ENCODE measurements at regions not wholly inside any gene's neighbourhood (a gene's known extent, or its start where the extent isn't known, plus 50 kb on each side); places are given as distances from the start of the nearest gene placed in this dataset.

DNA sequence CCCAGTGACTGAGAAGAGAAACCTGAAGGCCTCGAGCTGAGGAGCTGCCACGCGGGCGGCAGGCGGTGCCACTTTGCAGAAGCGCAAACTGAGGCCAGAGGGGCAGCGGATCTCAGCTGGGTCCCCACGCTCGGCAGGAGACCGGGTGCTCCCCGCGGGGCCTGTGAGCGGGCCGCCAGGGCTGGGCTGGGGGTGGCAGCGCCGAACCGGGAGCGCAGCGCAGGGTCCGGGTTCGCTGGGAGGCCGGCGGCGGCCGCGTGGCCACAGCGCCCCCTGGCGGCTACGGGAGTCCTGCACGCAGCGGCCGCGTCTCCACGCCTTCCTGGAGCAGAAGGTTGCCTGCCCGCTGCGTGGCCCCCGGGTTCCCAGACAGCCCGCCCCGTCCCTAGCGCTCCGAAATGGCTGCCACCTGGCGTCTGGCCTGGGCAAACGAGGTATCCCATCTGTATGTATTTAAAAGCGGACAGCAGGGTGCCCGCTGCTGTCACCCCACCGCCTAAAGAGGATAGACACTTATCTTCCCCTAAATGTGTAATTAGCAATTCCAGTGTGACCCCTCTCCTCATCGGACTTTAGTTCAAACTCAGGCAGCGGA lies 96.1 kb upstream of the CDH5 start (continued):
- TF ChIP-seq, protein P1, sequence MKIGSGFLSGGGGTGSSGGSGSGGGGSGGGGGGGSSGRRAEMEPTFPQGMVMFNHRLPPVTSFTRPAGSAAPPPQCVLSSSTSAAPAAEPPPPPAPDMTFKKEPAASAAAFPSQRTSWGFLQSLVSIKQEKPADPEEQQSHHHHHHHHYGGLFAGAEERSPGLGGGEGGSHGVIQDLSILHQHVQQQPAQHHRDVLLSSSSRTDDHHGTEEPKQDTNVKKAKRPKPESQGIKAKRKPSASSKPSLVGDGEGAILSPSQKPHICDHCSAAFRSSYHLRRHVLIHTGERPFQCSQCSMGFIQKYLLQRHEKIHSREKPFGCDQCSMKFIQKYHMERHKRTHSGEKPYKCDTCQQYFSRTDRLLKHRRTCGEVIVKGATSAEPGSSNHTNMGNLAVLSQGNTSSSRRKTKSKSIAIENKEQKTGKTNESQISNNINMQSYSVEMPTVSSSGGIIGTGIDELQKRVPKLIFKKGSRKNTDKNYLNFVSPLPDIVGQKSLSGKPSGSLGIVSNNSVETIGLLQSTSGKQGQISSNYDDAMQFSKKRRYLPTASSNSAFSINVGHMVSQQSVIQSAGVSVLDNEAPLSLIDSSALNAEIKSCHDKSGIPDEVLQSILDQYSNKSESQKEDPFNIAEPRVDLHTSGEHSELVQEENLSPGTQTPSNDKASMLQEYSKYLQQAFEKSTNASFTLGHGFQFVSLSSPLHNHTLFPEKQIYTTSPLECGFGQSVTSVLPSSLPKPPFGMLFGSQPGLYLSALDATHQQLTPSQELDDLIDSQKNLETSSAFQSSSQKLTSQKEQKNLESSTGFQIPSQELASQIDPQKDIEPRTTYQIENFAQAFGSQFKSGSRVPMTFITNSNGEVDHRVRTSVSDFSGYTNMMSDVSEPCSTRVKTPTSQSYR (CRISPR knock-in tag; IDR thresholded peaks at IDR 0.05; ENCODE audit: borderline replicate concordance), result no peak
- TF ChIP-seq MIXL1 (CRISPR knock-in tag; IDR thresholded peaks at IDR 0.05), result no peak
- no peak for TF ChIP-seq FOXC1 (CRISPR knock-in tag; IDR thresholded peaks at IDR 0.05; ENCODE audit: borderline replicate concordance)
- no peak for TF ChIP-seq SMAD3 (CRISPR knock-in tag; IDR thresholded peaks at IDR 0.05)
- no peak for TF ChIP-seq ZNF770 (CRISPR knock-in tag; IDR thresholded peaks at IDR 0.05)
- TF ChIP-seq, protein P2, sequence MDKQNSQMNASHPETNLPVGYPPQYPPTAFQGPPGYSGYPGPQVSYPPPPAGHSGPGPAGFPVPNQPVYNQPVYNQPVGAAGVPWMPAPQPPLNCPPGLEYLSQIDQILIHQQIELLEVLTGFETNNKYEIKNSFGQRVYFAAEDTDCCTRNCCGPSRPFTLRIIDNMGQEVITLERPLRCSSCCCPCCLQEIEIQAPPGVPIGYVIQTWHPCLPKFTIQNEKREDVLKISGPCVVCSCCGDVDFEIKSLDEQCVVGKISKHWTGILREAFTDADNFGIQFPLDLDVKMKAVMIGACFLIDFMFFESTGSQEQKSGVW (CRISPR knock-in tag; IDR thresholded peaks at IDR 0.05; ENCODE audit: borderline replicate concordance), result no peak
- 0 out of 2 replicates have a peak, but pooled peaks have one; percentile 31 for TF ChIP-seq ZNF790 (CRISPR knock-in tag; IDR thresholded peaks at IDR 0.05; ENCODE audit: borderline replicate concordance)
- TF ChIP-seq ZNF841 (CRISPR knock-in tag; IDR thresholded peaks at IDR 0.05; ENCODE audit: borderline replicate concordance), result no peak
- TF ChIP-seq ZNF607 (CRISPR knock-in tag; IDR thresholded peaks at IDR 0.05; ENCODE audit: borderline replicate concordance), result 0 out of 2 replicates have a peak, but pooled peaks have one; percentile 35
- TF ChIP-seq DNMT1 (CRISPR knock-in tag; IDR thresholded peaks at IDR 0.05), result peak; percentile 96
- TF ChIP-seq RORA (CRISPR knock-in tag; IDR thresholded peaks at IDR 0.05), result no peak
- no peak for TF ChIP-seq PHF21A (CRISPR knock-in tag; IDR thresholded peaks at IDR 0.05)
- peak; percentile 54; the same call in 1 of the 2 replicates for TF ChIP-seq ZNF263 (CRISPR knock-in tag; IDR thresholded peaks at IDR 0.05)
- TF ChIP-seq ZNF766 (CRISPR knock-in tag; IDR thresholded peaks at IDR 0.05; ENCODE audit: borderline replicate concordance), result peak; percentile 84; the same call in 1 of the 2 replicates
- no peak for TF ChIP-seq ZNF124 (CRISPR knock-in tag; IDR thresholded peaks at IDR 0.05)
- TF ChIP-seq, protein P3, sequence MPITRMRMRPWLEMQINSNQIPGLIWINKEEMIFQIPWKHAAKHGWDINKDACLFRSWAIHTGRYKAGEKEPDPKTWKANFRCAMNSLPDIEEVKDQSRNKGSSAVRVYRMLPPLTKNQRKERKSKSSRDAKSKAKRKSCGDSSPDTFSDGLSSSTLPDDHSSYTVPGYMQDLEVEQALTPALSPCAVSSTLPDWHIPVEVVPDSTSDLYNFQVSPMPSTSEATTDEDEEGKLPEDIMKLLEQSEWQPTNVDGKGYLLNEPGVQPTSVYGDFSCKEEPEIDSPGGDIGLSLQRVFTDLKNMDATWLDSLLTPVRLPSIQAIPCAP (CRISPR knock-in tag; IDR thresholded peaks at IDR 0.05; ENCODE audit: low read depth), result no peak
- no peak for TF ChIP-seq TEF (CRISPR knock-in tag; IDR thresholded peaks at IDR 0.05)
- TF ChIP-seq, protein P4, sequence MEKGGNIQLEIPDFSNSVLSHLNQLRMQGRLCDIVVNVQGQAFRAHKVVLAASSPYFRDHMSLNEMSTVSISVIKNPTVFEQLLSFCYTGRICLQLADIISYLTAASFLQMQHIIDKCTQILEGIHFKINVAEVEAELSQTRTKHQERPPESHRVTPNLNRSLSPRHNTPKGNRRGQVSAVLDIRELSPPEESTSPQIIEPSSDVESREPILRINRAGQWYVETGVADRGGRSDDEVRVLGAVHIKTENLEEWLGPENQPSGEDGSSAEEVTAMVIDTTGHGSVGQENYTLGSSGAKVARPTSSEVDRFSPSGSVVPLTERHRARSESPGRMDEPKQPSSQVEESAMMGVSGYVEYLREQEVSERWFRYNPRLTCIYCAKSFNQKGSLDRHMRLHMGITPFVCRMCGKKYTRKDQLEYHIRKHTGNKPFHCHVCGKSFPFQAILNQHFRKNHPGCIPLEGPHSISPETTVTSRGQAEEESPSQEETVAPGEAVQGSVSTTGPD (CRISPR knock-in tag; IDR thresholded peaks at IDR 0.05), result no peak
- TF ChIP-seq MXI1 (IDR thresholded peaks at IDR 0.05; ENCODE audit: borderline replicate concordance, low read depth, low read length), result 0 out of 3 replicates have a peak, but pooled peaks have one; percentile 31
- TF ChIP-seq SP1 (IDR thresholded peaks at IDR 0.05), result no peak
- TF ChIP-seq SP1 (CRISPR knock-in tag; IDR thresholded peaks at IDR 0.05), result no peak; the same call in 1 of the 2 replicates
- no peak for TF ChIP-seq TCF7 (IDR thresholded peaks at IDR 0.05; ENCODE audit: low read depth)
- TF ChIP-seq ZNF451 (CRISPR knock-in tag; IDR thresholded peaks at IDR 0.05), result no peak
